ENCODE measurements at regions not wholly inside any gene's neighbourhood (a gene's known extent, or its start where the extent isn't known, plus 50 kb on each side); places are given as distances from the start of the nearest gene placed in this dataset.
"Not testable (repeated sequence)": the region's sequence is repeated elsewhere in the genome, so short reads cannot be mapped to it uniquely, and the experiment has no call there.

DNA sequence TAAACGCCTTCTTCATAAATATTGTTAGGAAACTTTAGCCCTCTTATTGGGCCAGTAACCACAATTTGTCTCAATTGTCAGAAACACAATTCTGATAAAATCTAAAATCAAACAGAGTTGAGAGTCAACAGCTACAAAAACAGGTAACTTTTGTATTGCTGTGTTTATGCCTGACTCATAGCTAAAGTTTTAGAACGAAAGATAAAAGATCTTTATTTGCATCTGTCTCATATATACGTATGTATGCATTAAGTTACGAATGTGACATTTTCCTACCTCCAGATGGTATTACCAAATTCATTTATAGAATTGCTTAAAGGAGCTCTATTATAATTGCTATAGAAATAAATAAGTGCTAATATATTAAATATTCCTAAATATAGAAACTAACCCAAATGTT, 887.9 kb upstream of the NDST4 start:
- no peak for DNase-seq

DNA sequence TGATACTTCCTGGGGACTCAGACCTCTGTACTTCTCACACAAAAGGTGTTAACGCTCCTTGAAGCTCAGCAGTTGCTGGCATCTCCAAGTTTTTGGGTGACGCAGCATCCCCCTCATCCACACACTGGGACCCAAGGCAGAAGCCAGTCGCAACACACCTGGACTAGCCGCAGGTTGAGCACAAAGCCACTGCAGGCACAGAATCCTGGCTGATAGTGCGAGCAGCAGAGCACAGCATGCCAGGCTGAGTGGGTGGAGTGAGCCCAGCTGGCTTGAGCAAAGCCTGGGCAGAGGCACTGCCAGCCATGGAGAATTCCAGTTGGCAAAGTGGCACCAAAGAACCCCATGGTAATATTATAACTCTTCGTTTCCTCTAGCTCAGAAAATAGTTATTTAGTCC, 873.2 kb upstream of the NDST4 start:
- no peak for DNase-seq

DNA sequence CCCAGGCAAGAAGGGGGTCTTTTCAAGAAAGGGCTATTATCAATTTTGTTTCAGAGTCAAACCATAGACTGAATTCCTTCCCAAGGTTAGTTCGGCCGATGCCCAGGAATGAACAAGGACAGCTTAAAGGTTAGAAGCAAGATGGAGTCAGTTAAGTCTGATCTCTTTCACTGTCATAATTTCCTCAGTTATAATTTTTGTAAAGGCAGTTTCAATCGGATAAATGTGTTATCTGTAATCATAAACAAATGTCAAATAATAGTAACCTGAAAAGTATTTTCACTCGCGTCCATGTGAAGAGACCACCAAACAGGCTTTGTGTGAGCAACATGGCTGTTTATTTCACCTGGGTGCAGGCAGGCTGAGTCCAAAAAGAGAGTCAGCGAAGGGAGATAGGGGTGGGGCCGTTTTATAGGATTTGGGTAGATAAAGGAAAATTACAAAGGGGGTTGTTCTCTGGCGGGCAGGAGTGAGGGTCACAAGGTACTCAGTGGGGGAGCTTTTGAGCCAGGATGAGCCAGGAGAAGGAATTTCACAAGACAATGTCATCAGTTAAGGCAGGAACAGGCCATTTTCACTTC, 862.1 kb upstream of the NDST4 start:
- DNase-seq = not testable (repeated sequence)

DNA sequence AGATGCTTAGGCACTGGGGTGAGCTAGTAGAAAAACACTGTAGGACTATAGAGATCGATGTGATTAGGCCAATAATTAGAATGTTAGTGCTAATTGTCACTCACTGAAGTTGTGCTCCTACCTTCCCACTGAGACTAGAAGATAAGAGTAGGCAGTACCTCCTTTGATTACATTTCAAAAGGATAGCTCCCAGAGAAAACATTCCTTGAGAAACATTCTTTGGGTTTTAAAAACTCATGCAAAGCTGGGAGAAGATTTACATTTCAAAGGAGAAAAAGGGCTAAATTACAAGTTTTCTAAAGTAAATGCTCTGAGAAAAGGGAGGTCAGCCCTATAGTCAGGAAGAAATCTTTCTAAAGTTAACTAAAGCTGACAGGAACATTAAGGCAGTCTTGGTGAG, 860.3 kb upstream of the NDST4 start:
- DNase-seq = no peak

DNA sequence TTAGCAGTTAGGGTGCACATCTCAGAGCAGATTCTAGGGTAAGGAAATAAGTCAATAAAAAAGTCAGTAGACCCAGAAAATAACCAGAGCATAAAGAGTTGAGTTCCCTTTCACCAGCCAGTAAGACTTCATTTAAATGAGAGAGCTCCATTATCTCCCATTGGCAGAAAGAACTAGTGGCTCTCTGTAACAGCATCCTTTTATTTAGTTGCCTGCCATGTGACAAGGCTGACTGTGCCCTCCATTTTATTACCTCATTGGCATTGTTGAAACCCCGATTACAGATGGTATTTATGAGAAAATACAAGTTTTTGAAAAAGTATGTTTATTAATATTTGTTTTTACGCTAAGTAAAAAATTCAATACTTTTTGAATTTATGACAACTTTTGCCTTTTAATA, 859.5 kb upstream of the NDST4 start:
- no peak for DNase-seq

DNA sequence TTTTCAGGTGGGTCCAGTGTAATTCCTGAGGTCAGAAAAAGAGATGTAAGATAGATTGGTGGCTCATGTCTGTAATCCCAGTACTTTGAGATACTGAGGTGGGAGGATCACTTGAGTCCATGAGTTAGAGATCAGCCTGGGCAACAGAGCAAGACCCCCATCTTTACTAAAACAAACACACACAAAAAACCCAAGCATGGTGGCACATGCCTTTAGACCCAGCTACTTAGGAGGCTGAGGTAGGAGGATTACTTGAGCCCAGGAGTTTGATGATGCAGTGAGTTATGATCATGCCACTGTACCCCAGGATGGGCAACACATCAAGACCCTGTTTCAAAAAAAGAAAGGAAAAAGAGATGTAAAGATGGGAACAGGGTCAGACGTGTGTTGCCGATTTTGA, 857.4 kb upstream of the NDST4 start:
- DNase-seq = no peak

DNA sequence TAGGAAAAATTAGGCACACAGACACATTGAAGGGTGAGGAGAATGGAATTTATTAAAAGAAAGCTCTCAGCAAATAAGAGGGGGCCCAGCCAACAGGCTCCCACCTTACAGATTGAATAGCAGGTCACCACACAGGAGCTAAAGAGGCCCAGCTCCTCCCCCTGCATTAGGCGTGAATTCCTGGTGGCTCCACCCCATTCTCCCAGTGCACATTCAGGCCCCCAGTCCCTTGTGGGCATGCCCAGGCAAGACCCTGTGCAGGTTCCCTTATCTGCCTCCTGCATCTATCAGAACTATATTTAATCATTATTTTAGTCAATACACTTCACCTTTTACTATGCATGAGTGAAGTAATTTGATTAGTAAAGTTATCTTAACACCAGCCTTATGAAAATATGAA, 856.3 kb upstream of the NDST4 start:
- DNase-seq = no peak

DNA sequence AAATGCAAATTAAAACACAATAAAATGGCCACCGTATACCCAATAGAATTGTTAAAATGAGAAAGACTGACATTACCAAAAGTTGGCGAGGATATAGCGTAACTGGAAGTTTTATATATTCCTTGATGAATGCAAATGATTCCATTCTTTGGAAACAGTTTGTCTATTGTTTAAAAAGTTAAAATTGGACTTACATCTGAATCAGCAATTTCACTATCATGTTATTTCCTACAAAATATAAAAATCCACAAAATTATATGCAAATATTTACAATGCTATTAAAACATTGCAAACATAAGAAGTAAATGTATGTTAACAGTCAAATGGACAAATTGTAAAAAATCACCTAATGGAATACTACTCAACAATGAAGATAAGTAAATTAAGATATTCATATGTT, 852.2 kb upstream of the NDST4 start:
- DNase-seq = no peak

DNA sequence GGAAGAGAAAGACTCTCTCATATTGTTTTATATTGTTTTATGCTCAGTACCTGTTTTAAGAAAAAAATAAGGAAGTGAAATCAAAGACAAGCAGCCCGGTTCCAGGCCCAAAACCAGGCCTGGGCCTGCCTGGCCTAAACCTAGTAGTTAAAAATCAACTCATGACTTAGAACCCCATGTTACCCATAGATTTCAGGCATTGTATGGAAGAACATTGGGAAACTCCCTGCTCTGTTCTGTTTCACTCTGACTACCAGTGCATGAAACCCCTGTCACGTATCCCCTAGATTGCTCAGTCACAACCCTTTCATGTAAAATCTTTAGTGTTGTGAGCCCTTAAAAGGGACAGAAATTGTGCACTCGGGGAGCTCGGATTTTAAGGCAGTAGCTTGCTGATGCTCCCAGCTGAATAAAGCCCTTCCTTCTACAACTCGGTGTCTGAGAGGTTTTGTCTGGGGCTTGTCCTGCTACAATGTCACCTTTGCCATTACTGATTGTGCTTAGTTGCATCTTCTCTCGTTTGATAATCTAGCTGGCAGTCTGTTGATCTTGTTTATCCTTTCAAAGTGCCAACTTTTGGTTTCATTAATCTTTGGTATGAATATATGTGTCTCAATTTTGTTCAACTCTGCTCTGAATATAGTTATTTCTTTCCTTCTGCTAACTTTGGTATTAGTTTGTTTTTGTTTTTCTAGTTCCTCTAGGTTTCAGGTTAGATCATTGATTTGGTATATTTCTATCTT, 842.8 kb upstream of the NDST4 start:
- DNase-seq = not testable (repeated sequence)

DNA sequence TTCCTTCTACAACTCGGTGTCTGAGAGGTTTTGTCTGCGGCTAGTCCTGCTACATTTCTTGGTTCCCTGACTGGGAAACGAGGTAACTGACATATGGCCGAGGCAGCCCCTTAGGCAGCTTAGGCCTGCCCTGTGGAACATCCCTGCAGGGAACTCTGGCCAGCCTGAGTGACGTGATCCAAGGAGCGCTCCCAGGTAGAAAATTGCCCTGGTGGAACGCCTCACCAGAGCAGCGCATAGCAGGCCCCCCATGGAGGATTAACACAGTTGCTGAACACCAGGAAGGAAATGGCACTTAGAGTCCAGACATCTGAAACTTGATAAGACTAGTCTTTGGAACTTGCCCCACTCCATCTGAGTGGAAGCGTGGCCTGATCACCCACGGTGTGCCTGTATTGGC, 837.4 kb upstream of the NDST4 start:
- DNase-seq = no peak

DNA sequence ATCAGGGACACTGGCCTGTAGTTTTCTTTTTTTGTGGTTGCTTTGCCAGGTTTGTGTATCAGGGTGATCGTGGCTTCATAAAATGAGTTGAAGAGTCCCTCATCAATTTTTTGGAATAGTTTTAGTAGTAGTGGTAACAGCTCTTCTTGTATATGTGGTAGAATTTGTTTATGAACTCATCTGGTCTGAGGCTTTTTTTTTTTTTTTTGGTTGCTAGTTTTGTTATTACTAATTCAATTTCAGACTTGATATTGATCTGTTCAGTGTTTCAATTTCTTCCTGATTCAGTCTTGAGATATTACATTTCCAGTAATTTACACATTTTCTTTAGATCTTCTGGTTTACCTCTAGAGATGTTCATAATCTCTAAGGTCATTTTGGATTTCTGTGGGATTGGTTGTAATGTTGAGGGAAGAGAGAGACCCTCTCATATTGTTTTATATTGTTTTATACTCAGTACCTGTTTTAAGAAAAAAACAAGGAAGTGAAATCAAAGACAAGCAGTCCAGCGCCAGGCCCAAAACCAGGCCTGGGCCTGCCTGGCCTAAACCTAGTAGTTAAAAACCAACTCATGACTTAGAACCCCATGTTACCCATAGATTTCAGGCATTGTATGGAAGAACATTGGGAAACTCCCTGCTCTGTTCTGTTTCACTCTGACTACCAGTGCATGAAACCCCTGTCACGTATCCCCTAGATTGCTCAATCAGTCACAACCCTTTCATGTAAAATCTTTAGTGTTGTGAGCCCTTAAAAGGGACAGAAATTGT, 836.7 kb upstream of the NDST4 start:
- DNase-seq = not testable (repeated sequence)

DNA sequence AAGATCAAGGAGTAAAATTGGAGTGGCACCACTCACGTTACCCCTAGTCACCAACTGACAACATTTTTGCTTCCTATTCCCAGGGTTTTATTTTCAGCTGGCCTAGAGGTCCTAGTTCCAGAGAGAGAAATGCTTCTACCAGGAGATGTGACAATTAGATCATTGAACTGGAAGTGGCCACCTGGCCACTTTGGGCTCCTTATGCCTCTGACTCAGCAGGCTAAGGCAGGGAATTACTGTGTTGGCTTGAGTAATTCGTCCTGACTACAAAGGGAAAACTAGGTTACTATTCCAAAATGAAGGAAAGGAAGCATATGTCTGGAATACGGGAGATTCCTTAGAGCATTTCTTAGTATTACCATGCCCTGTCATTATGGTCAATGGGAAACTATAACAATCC, 831.6 kb upstream of the NDST4 start:
- DNase-seq = no peak

DNA sequence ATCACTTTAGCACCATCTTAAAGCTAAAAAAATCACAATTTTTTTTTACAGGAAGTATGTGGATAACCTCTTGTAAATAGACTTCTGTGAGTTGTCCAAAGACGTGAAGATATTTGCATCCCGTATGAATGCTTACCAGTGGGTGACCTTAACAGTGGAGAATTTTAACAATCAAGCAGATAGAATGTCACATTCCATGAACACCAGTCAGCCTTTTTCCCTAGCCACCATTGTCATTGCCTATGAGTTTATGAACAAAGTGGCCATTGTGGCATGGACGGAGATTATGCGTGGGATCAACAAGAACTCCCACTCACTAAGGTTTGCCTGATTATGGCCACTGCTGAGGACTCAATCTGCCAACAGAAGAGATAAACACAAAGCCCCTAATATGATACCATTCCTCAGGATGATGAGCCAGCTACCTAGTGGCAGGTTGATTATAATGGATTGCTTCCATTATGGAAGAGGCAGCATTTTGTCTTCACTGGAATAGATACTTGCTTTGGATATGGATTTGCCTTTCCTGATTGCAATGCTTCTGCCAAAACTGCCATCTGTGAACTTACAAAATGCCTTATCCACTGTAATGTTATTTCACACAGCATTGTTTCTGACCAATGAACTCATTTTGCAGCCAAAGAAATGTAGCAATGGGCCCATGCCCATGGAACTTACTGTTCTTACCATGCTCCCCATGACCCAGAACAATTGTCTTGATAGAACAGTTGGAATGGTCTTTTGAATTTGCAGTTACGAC, 830.9 kb upstream of the NDST4 start:
- no peak for DNase-seq

DNA sequence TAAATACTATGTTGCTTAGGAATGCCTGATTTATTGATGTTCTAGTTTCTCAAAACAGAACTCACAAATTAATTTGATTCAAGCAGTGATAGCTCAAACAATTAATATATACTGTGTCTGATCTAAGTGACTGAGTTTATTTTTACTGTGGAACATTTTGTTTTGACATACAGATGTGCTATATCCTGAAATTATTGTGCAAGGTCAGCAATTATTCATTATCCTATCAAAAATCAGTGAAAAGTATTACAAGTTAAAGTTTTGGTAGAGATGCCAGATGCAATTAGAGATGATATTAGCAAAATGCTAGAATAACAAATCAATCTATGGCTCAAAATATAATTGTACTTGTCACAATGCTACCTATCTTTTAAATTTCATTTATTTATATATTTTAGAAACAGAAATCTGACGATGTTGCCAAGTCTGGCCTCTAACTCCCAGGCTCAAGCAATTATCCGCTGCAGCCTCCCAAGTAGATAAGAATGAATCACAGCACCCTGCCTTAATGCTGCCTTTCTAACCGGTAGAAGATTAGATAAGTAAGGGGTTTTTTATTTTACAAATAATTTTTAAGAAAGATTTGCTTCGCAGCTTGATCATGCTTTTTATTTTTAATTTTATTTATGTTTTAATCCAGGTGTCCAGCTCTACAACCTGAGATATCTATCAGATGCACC, 825.5 kb upstream of the NDST4 start:
- no peak for DNase-seq

DNA sequence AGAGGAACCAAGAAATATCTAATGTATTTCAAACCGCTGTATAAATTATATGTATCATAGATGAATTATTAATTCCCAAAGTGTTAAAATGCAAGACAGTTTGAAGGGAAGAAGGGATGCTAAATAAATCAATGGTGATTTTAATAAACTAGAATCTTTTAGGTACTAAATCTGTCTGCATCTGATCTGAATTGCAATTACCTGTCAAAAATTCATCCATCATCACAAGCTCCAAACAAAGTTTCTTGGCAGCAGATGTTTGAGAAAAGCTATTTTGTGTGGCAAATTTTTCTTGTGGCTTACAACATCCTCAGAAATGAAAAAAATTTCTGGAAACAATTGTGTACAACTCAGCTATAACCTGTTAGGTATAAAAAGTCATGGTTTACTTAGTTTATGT, 816.0 kb upstream of the NDST4 start:
- no peak for DNase-seq

DNA sequence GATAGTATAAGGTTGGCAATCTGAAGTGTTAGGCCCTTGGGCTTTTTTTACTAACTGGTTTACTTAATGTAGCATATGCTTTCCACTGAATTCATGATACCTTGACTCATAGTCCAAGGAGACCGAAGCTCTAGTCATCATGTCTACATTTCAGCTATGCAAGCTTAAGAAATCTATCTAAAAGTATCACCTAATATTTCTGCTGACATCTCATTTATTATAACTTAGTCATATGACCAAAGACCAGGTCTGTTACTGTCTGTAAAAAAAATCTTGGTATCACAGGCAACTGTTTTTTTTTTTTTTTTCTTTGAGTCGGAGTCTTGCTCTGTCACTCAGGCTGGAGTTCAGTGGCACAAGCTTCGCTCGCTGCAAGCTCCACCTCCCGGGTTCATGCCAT, 814.0 kb upstream of the NDST4 start:
- DNase-seq = no peak

DNA sequence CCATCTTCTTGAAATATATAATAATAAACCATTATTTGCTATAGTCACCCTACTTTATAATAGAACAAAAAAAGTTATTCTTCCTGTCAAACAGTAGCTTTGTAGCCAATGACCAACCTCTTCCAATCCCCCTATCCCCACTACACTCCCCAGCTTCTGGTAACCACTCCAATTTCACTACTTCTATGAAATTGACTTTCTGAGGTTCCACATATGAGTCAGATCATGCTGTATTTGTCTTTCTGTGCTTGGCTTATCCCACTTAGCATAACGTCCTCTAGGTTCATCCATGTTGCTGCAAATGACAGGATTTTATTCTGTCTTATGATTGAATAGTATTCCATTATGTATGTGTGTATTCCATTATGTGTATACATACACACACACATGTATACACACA, 809.7 kb upstream of the NDST4 start:
- DNase-seq = no peak

DNA sequence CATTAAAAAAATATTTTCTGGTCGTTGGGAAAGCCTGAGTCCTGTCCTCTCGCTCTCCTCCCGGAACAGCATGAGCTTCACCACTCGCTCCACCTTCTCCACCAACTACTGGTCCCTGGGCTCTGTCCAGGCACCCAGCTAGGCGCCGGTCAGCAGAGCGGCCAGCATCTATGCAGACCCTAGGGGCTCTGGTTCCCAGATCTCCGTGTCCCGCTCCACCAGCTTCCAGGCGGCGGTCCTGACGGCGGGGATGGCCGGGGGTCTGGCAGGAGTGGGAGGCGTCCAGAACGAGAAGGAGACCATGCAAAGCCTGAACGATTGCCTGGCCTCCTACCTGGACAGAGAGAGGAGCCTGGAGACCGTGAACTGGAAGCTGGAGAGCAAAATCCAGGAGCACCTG, 807.2 kb upstream of the NDST4 start:
- no peak for DNase-seq

DNA sequence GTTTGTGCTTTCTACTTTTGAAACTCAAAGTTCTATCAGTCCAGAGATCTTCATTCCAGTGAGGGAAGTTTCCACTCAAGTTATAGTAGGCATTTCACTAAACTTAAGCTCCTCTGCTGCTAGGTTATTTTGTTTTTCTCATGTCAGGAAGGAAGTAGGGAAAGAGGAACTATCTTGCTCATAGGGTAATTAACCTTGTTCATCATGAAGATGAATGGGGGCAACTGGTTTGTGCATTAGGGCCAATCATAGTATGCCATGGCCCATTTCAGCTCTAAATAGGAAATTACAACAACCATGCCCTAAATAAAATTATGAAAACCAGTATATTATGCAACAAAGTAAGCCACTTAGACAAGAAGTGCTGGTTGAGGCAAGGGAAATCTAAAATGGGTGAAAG, 804.7 kb upstream of the NDST4 start:
- no peak for DNase-seq

DNA sequence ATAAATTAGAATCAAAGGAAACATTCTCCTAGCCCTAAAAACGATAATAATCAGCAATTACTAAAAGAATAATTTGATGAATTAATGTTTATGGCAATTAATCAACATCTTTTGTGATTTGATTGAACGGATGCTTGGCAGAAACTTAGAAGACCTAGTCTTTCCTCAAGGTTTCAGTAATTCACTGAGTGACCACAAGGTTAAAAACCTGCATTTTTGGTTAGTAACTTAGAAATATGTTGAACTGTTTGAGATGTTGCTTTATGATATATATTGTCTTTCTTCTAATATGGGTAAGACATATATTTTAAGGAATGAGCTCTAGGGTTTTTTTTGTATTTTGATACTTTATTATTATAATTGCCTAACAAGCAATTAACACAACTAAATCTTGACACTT, 793.0 kb upstream of the NDST4 start:
- DNase-seq = no peak

DNA sequence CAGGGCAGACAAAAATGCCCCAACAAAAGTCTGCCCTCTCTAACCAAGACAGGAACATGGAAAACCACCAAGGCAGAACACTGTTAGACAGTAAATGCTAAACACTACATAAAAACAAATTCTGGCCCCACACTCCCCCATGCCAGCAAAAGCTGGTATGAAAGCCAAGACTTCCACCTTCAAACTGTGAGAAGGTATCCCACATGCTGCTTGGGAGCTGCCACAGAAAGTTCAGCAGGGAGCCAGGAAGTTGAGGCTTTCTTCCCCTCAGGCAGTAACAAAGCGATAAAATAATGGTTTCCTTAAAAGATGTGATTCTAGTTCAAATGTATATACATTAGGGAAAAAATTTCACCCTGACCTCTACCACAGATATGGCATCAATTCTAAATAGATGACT, 770.4 kb upstream of the NDST4 start:
- no peak for DNase-seq

DNA sequence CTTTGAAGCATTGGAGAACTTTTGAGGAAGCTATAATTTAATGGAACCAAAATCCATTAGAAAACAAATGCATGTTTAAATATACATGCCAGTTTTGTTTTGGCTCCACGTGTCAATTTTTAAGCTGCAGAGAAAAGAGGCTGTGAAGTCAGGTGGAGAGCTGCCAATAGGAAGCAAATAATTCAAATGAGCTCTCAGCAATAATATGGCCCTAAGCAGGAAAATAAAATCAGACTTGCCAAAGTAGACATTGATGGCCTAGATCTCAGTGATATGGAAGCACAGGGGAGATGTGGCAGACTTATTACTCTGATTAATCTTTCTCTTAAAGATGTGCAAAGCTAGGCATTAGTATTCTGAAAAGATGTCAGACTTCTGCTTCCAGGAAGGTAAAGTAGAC, 769.8 kb upstream of the NDST4 start:
- DNase-seq = no peak

DNA sequence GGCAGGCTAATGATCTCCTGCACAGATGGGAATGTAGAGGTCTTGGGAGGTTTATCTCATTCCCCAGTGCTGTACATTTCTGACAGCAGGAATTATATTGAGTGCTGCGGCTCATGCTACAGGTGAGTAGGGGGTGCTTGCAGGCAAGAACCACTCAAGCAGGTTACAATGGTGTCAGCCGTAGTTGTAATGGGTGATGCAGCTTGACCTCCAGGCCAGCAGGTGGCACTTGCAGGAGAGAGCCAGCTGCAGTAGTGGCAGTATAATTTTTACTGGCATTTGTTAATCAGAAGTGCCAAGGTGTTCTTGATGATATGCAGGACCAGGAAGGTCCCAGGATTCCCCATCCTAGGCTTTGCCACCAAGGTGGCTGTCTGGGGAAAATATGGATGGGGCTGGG, 759.6 kb upstream of the NDST4 start:
- no peak for DNase-seq
